ENCODE measurements at regions not wholly inside any gene's neighbourhood (a gene's known extent, or its start where the extent isn't known, plus 50 kb on each side); places are given as distances from the start of the nearest gene placed in this dataset.

- no peak for DNase-seq
- no peaks in the 10 kb centered on the region for H3K27me3 ChIP-seq (replicated peaks)
- H3K27ac ChIP-seq, result no peak overlapping the region
- no peaks in the 10 kb centered on the region for H3K36me3 ChIP-seq (replicated peaks)
- no peak for TF ChIP-seq CTCF (IDR thresholded peaks at IDR 0.05; ENCODE audit: low read depth, low read length, missing control alignments)
- in situ Hi-C loops (cut with HindIII; ENCODE audit: low pct_ligation_motif_present, low sequenced_read_pairs), result no loop called here
- H3K4me3 ChIP-seq (ENCODE audit: low read depth, low read length), result no peak overlapping the region
Measured at GRCh38 chr6:113619077-113619476, 238.1 kb upstream of the MARCKS start.

- no peak for DNase-seq
- in situ Hi-C loops (cut with HindIII; ENCODE audit: low pct_ligation_motif_present, low sequenced_read_pairs), result no loop called here
- TF ChIP-seq CTCF (IDR thresholded peaks at IDR 0.05; ENCODE audit: low read depth, low read length, missing control alignments), result no peak
- no peaks in the 10 kb centered on the region for H3K36me3 ChIP-seq (replicated peaks)
- no peak overlapping the region for H3K27ac ChIP-seq
- H3K27me3 ChIP-seq (replicated peaks), result no peaks in the 10 kb centered on the region
- no peak overlapping the region for H3K4me3 ChIP-seq (ENCODE audit: low read depth, low read length)
Measured at GRCh38 chr6:113620386-113620785, 236.8 kb upstream of the MARCKS start.

GRCh38 chr6:113622254-113622653 lies 234.9 kb upstream of the MARCKS start:
- H3K27me3 ChIP-seq (replicated peaks), result no peaks in the 10 kb centered on the region
- no peak for DNase-seq
- H3K4me3 ChIP-seq (ENCODE audit: low read depth, low read length), result no peak overlapping the region
- H3K36me3 ChIP-seq (replicated peaks), result no peaks in the 10 kb centered on the region
- no peak for TF ChIP-seq CTCF (IDR thresholded peaks at IDR 0.05; ENCODE audit: low read depth, low read length, missing control alignments)
- H3K27ac ChIP-seq, result no peak overlapping the region
- in situ Hi-C loops (cut with HindIII; ENCODE audit: low pct_ligation_motif_present, low sequenced_read_pairs), result no loop called here

- no peak overlapping the region for H3K4me3 ChIP-seq (ENCODE audit: low read depth, low read length)
- H3K27ac ChIP-seq, result no peak overlapping the region
- no peak for DNase-seq
- no peaks in the 10 kb centered on the region for H3K27me3 ChIP-seq (replicated peaks)
- H3K36me3 ChIP-seq (replicated peaks), result no peaks in the 10 kb centered on the region
- in situ Hi-C loops (cut with HindIII; ENCODE audit: low pct_ligation_motif_present, low sequenced_read_pairs), result no loop called here
- no peak for TF ChIP-seq CTCF (IDR thresholded peaks at IDR 0.05; ENCODE audit: low read depth, low read length, missing control alignments)
Measured at GRCh38 chr6:113623129-113623528, 234.0 kb upstream of the MARCKS start.

- H3K4me3 ChIP-seq (ENCODE audit: low read depth, low read length), result no peak overlapping the region
- no peaks in the 10 kb centered on the region for H3K27me3 ChIP-seq (replicated peaks)
- no peaks in the 10 kb centered on the region for H3K36me3 ChIP-seq (replicated peaks)
- DNase-seq, result no peak
- no peak overlapping the region for H3K27ac ChIP-seq
- in situ Hi-C loops (cut with HindIII; ENCODE audit: low pct_ligation_motif_present, low sequenced_read_pairs), result no loop called here
- no peak for TF ChIP-seq CTCF (IDR thresholded peaks at IDR 0.05; ENCODE audit: low read depth, low read length, missing control alignments)
Measured at GRCh38 chr6:113625850-113626249, 231.3 kb upstream of the MARCKS start.

- no peak overlapping the region for H3K4me3 ChIP-seq (ENCODE audit: low read depth, low read length)
- H3K27me3 ChIP-seq (replicated peaks), result no peaks in the 10 kb centered on the region
- no peak for TF ChIP-seq CTCF (IDR thresholded peaks at IDR 0.05; ENCODE audit: low read depth, low read length, missing control alignments)
- in situ Hi-C loops (cut with HindIII; ENCODE audit: low pct_ligation_motif_present, low sequenced_read_pairs), result no loop called here
- DNase-seq, result no peak
- no peak overlapping the region for H3K27ac ChIP-seq
- no peaks in the 10 kb centered on the region for H3K36me3 ChIP-seq (replicated peaks)
Measured at GRCh38 chr6:113626475-113626874, 230.7 kb upstream of the MARCKS start.
